Activated naive CD4-positive, alpha-beta T cell treated with anti-CD3 and anti-CD28 coated beads, Interleukin-2, amount 10 ng/mL, durations not matched to agents 7 days and 5 days (primary cell): ENCODE measurements at regions not wholly inside any gene's neighbourhood (a gene's known extent, or its start where the extent isn't known, plus 50 kb on each side); places are given as distances from the start of the nearest gene placed in this dataset.
"Not testable (repeated sequence)": the region's sequence is repeated elsewhere in the genome, so short reads cannot be mapped to it uniquely, and the experiment has no call there.

Experiments used
- CTCF ChIA-PET: fragments of 350-600 bp; sonication (Branson Sonifier 250); formaldehyde crosslinking; loops from one replicate; lab custom pipeline; 2021; ENCODE audit warnings: antibody characterized with exemption; lab: Charles Lee
- DNase-seq: peaks from one replicate; pipeline ENCODE4 v3.0.0-alpha.2; 2020
- H3K27ac Mint-ChIP-seq: one replicate; pipeline ENCODE4 v1.8.0; 2021; ENCODE audit warnings: mild to moderate bottlenecking, moderate library complexity, mixed read lengths
- H3K27me3 Mint-ChIP-seq: one replicate; pipeline ENCODE4 v1.8.0; 2021; ENCODE audit warnings: mild to moderate bottlenecking, mixed read lengths
- H3K36me3 Mint-ChIP-seq: one replicate; pipeline ENCODE4 v1.8.0; 2021; ENCODE audit warnings: mixed read lengths
- H3K4me1 Mint-ChIP-seq: one replicate; pipeline ENCODE4 v1.8.0; 2021; ENCODE audit warnings: mixed read lengths
- H3K4me3 Mint-ChIP-seq: one replicate; pipeline ENCODE4 v1.8.0; 2021; ENCODE audit warnings: mild to moderate bottlenecking, moderate library complexity, mixed read lengths
- H3K9me3 Mint-ChIP-seq: one replicate; pipeline ENCODE4 v1.8.0; 2021; ENCODE audit warnings: mixed read lengths

- CTCF ChIA-PET = interaction anchor here (1.1 kb wide), 1 partner anchor 10 kb away, joined by 3 read pairs; no protein-coding TSS in a partner anchor
- no peak overlapping the region for H3K4me3 Mint-ChIP-seq
- H3K27ac Mint-ChIP-seq = no peak overlapping the region
- DNase-seq = no peak
- H3K27me3 Mint-ChIP-seq = peaks cover 5% of the 10 kb centered on the region
- H3K36me3 Mint-ChIP-seq = no peaks in the 10 kb centered on the region
- H3K4me1 Mint-ChIP-seq = no peaks in the 10 kb centered on the region
- no peaks in the 10 kb centered on the region for H3K9me3 Mint-ChIP-seq
Measured at GRCh38 chr9:6121707-6122106, 93.9 kb upstream of the IL33 start.

GRCh38 chr9:6114424-6114823 lies 99.0 kb upstream of the RANBP6 start:
- Mint-ChIP-seq H3K4me1 (no peaks in the 10 kb centered on the region), H3K27me3 (no peaks in the 10 kb centered on the region), H3K9me3 (no peaks in the 10 kb centered on the region), H3K36me3 (no peaks in the 10 kb centered on the region), H3K27ac (no peak overlapping the region), H3K4me3 (no peak overlapping the region)
- no peak for DNase-seq
- CTCF ChIA-PET = interaction anchor here (1.0 kb wide), 1 partner anchor 60 kb away, joined by 3 read pairs; no protein-coding TSS in a partner anchor

GRCh38 chr9:6113819-6114218 lies 98.4 kb upstream of the RANBP6 start:
- no peaks in the 10 kb centered on the region for H3K27me3 Mint-ChIP-seq
- no peak overlapping the region for H3K4me3 Mint-ChIP-seq
- no peaks in the 10 kb centered on the region for H3K9me3 Mint-ChIP-seq
- no peak for DNase-seq
- H3K27ac Mint-ChIP-seq = no peak overlapping the region
- CTCF ChIA-PET = no interaction called here
- H3K4me1 Mint-ChIP-seq = no peaks in the 10 kb centered on the region
- H3K36me3 Mint-ChIP-seq = no peaks in the 10 kb centered on the region

GRCh38 chr9:6113312-6113711 lies 97.9 kb upstream of the RANBP6 start:
- H3K27ac Mint-ChIP-seq = no peak overlapping the region
- H3K36me3 Mint-ChIP-seq = no peaks in the 10 kb centered on the region
- CTCF ChIA-PET = no interaction called here
- H3K9me3 Mint-ChIP-seq = no peaks in the 10 kb centered on the region
- H3K27me3 Mint-ChIP-seq = no peaks in the 10 kb centered on the region
- no peaks in the 10 kb centered on the region for H3K4me1 Mint-ChIP-seq
- DNase-seq = no peak
- H3K4me3 Mint-ChIP-seq = no peak overlapping the region

GRCh38 chr9:6109986-6110385 lies 94.6 kb upstream of the RANBP6 start:
- CTCF ChIA-PET = no interaction called here
- no peaks in the 10 kb centered on the region for H3K9me3 Mint-ChIP-seq
- no peaks in the 10 kb centered on the region for H3K36me3 Mint-ChIP-seq
- H3K27ac Mint-ChIP-seq = no peak overlapping the region
- no peaks in the 10 kb centered on the region for H3K27me3 Mint-ChIP-seq
- peaks cover 4% of the 10 kb centered on the region for H3K4me1 Mint-ChIP-seq
- DNase-seq = no peak
- H3K4me3 Mint-ChIP-seq = no peak overlapping the region

GRCh38 chr9:6109571-6109970 lies 94.1 kb upstream of the RANBP6 start:
- H3K4me1 Mint-ChIP-seq = peaks cover 4% of the 10 kb centered on the region

GRCh38 chr9:6106711-6107339 lies 91.4 kb upstream of the RANBP6 start:
- H3K36me3 Mint-ChIP-seq = no peaks in the 10 kb centered on the region
- no peak for DNase-seq
- H3K27me3 Mint-ChIP-seq = no peaks in the 10 kb centered on the region
- H3K4me3 Mint-ChIP-seq = no peak overlapping the region
- no peaks in the 10 kb centered on the region for H3K9me3 Mint-ChIP-seq
- H3K4me1 Mint-ChIP-seq = peaks cover 4% of the 10 kb centered on the region
- CTCF ChIA-PET = no interaction called here
- H3K27ac Mint-ChIP-seq = no peak overlapping the region

More at GRCh38 chr9:6109571-6109970, 94.1 kb upstream of the RANBP6 start:
- Mint-ChIP-seq H3K36me3 (no peaks in the 10 kb centered on the region), H3K4me3 (no peak overlapping the region), H3K27me3 (no peaks in the 10 kb centered on the region), H3K9me3 (no peaks in the 10 kb centered on the region), H3K27ac (no peak overlapping the region)
- CTCF ChIA-PET = no interaction called here
- DNase-seq = no peak

GRCh38 chr9:6105738-6106137 lies 90.3 kb upstream of the RANBP6 start:
- CTCF ChIA-PET = interaction anchor here (0.5 kb wide), 1 partner anchor 139 kb away, joined by 4 read pairs; no protein-coding TSS in a partner anchor
- Mint-ChIP-seq H3K27me3 (no peaks in the 10 kb centered on the region), H3K9me3 (no peaks in the 10 kb centered on the region), H3K36me3 (no peaks in the 10 kb centered on the region), H3K4me1 (peaks cover 4% of the 10 kb centered on the region), H3K27ac (no peak overlapping the region), H3K4me3 (no peak overlapping the region)
- DNase-seq = no peak

GRCh38 chr9:6104406-6104805 lies 89.0 kb upstream of the RANBP6 start:
- H3K4me3 Mint-ChIP-seq = not testable (repeated sequence)

GRCh38 chr9:6103911-6104310 lies 88.5 kb upstream of the RANBP6 start:
- DNase-seq = not testable (repeated sequence)

More at GRCh38 chr9:6104406-6104805, 89.0 kb upstream of the RANBP6 start:
- CTCF ChIA-PET, H3K4me1 Mint-ChIP-seq, H3K36me3 Mint-ChIP-seq, H3K27me3 Mint-ChIP-seq, H3K27ac Mint-ChIP-seq, H3K9me3 Mint-ChIP-seq, DNase-seq: not testable (repeated sequence)

GRCh38 chr9:6102336-6102987 lies 87.0 kb upstream of the RANBP6 start:
- H3K4me3 Mint-ChIP-seq, DNase-seq, H3K36me3 Mint-ChIP-seq, H3K9me3 Mint-ChIP-seq, H3K4me1 Mint-ChIP-seq, CTCF ChIA-PET, H3K27ac Mint-ChIP-seq, H3K27me3 Mint-ChIP-seq: not testable (repeated sequence)

More at GRCh38 chr9:6103911-6104310, 88.5 kb upstream of the RANBP6 start:
- H3K36me3 Mint-ChIP-seq, CTCF ChIA-PET, H3K4me1 Mint-ChIP-seq, H3K27me3 Mint-ChIP-seq, H3K9me3 Mint-ChIP-seq, H3K4me3 Mint-ChIP-seq, H3K27ac Mint-ChIP-seq: not testable (repeated sequence)

- DNase-seq, H3K9me3 Mint-ChIP-seq, H3K27ac Mint-ChIP-seq, H3K4me3 Mint-ChIP-seq, CTCF ChIA-PET, H3K27me3 Mint-ChIP-seq, H3K36me3 Mint-ChIP-seq, H3K4me1 Mint-ChIP-seq: not testable (repeated sequence)
Measured at GRCh38 chr9:6101725-6102124, 86.3 kb upstream of the RANBP6 start.

- not testable (repeated sequence) for H3K9me3 Mint-ChIP-seq
Measured at GRCh38 chr9:6099346-6099745, 83.9 kb upstream of the RANBP6 start.

GRCh38 chr9:6098431-6098830 lies 83.0 kb upstream of the RANBP6 start:
- no peaks in the 10 kb centered on the region for H3K9me3 Mint-ChIP-seq
- DNase-seq = no peak
- CTCF ChIA-PET = no interaction called here
- no peaks in the 10 kb centered on the region for H3K4me1 Mint-ChIP-seq
- no peaks in the 10 kb centered on the region for H3K36me3 Mint-ChIP-seq
- no peak overlapping the region for H3K27ac Mint-ChIP-seq
- no peak overlapping the region for H3K4me3 Mint-ChIP-seq
- no peaks in the 10 kb centered on the region for H3K27me3 Mint-ChIP-seq

More at GRCh38 chr9:6099346-6099745, 83.9 kb upstream of the RANBP6 start:
- not testable (repeated sequence) for H3K4me1 Mint-ChIP-seq, H3K27me3 Mint-ChIP-seq, H3K27ac Mint-ChIP-seq, H3K36me3 Mint-ChIP-seq, H3K4me3 Mint-ChIP-seq, DNase-seq
- CTCF ChIA-PET = interaction anchor here (0.6 to 1.2 kb wide), 2 partner anchors 9 to 463 kb away, joined by 3 read pairs; no protein-coding TSS in a partner anchor

- Mint-ChIP-seq H3K27me3 (no peaks in the 10 kb centered on the region), H3K4me1 (no peaks in the 10 kb centered on the region), H3K4me3 (no peak overlapping the region), H3K36me3 (no peaks in the 10 kb centered on the region), H3K9me3 (no peaks in the 10 kb centered on the region), H3K27ac (no peak overlapping the region)
- DNase-seq = no peak
- CTCF ChIA-PET = no interaction called here
Measured at GRCh38 chr9:6096821-6097220, 81.4 kb upstream of the RANBP6 start.
